ENCODE measurements at regions not wholly inside any gene's neighbourhood (a gene's known extent, or its start where the extent isn't known, plus 50 kb on each side); places are given as distances from the start of the nearest gene placed in this dataset.

- TF ChIP-seq CTCF (conservative IDR thresholded peaks at IDR 0.05) (no peak), ZFX (IDR thresholded peaks at IDR 0.05) (no peak)
Observed at GRCh38 chr6:165747963-165748362, 84.9 kb upstream of the PDE10A start.
